HL-60/S4 (cell line): ENCODE measurements at regions not wholly inside any gene's neighbourhood (a gene's known extent, or its start where the extent isn't known, plus 50 kb on each side); places are given as distances from the start of the nearest gene placed in this dataset.

Experiments
- in situ Hi-C: fragments of 300-500 bp; cut with MboI; formaldehyde crosslinking; loops from 2 replicates; pipeline ENCODE4 v1.14.3; 2022; ENCODE audit warnings: low sequenced_read_pairs

DNA sequence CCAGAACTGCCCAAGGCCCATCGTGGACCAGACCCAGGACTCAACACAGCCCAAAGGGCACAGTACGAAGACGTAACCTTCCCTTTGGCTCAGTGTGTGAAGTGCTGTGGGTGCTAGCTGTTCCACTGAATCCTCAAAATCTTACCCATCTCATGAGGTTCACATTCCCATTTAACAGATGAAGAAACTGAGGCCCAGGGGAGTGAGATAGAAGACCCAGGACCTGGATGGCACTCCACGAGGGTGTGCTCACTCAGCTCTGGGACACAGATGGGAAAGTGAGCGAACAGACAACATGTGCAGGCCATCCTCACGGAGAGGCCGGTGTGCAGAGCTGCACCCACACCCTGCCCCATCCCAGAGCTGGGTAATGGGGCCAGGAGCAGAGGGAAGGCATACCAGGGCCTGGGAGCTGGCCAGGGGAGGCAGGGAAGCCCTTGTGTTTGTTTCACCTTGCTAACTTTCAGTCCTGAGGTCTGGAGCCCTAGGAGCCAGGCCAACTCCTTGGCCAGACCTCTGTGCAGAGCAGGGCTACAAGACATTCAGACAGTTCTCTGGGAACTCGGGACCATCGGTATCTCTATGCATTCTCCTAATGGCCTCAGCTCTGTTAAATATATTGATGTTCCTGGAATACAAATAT, 100.3 kb upstream of the ZMIZ1 start:
- in situ Hi-C loops: no loop called here

DNA sequence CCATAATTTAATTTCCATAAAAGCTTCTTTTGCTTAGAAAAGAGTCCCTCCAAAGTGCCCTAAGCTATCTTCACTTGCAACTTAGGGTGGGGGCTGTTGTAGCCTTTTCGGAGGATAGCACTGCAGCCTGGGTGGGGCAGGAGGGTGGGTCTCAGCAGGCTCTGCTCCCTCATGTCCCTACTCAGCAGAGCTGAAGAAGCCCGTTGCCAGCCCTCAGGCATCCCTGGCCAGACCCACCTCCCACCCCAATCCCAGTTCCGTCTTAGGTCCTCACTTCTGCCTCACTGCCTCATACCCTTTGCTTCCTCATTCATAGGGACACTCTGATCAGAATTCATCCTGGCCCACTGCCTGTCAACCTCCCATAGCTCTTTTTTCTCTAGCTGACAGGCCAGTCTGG, 99.8 kb upstream of the ZMIZ1 start:
- in situ Hi-C loops: no loop called here

DNA sequence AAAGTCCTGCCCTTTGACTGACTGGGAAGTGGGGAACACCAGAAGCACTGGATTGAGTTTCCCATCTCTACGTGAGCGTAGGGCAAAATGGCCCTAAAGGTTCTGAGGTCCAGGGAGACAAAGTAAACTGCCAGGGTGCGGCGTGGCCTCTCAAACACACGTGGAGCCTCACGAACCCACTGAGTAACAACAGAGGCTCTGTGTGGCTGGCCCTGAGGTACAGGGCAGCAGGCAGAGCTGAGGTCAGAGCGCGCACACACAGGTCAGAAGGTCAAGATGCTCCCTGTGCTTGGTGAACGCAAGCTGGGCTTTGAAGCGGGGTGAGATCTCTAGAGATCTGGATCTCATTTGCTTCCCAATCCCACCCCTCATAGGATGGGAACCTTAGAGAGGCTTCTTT, 99.0 kb upstream of the ZMIZ1 start:
- in situ Hi-C loops: no loop called here

DNA sequence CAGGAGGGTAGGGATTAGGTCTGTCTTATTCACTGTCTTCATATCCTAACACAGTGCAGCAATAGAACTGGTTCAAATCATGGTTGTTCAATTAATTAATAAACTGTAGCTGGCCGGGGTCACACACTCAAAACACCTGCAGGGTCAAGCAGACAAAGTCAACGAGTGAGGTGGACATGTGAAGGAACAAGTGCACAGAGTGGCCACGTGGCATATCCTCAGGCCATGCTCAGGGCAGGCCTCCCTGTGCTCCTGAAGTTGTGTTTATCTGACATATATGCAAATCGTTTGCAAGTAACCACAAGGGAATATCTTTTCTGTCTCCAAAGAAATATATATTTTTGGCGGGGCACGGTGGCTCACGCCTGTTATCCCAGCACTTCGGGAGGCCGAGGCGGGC, 98.5 kb upstream of the ZMIZ1 start:
- in situ Hi-C loops: no loop called here

DNA sequence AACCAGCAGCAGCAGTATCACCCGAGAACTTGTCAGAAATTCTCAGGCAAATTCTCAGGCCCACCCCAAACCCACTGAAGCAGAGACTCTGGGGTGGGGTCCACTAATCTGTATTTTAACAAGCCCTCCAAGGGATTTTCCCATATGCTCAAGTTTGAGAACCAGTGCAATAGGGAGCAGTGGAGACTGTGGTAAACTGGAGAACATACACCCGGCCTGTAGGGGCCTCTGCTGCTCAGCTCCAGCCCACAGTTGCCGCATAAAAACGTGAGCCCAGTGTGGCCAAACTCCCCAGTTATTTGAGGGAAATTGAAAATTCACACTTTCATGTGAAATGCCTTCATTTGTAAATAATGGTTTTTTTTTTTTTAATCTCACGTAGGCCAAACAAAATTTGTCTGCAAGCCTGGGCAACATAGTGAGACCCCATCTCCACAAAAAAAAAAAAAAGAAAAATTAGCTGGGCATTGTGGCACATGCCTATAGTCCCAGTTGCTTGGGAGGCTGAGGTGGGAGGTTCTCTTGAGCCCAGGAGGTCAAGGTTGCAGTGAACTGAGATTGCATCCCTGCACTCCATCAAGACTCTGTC, 97.6 kb upstream of the ZMIZ1 start:
- in situ Hi-C loops: no loop called here

DNA sequence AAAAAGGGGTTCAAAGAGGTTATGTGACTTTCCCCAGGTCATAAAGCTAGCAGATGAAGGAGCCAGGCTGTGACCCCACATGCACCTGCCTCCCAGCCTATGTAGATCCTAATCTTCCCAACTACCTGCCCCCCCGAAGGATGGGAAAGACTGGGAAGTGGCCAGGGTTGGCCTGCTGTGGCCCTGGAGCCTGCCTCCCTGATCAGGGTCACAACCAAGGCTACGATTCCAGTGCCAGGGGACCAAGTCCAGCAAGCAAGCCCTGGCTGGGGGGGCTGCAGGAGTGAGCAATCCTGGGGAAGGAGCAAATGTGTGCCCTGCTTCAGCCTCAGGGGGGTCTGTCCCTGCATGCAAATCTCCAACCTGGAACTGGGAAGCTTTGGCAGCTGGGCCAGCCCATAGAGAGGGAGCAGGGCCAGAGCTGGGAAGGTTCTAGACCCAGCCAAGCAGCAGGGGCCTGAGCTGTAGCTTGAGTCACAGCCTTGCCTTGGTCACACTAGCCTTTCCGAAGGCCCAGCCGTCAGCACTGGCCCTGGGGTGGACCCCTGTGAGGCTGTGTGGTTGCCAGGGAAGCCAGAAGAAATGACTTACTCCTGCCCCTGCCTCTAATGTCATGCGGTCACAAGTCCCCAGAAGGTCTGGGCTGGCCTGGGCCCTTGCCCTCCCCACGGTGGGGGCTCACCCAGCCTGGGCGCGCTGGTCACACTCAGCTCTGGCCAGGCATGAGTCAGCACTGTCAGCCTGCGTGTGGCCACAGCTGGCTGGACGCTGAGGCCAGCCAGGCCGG, 96.4 kb upstream of the ZMIZ1 start:
- in situ Hi-C loops: no loop called here

DNA sequence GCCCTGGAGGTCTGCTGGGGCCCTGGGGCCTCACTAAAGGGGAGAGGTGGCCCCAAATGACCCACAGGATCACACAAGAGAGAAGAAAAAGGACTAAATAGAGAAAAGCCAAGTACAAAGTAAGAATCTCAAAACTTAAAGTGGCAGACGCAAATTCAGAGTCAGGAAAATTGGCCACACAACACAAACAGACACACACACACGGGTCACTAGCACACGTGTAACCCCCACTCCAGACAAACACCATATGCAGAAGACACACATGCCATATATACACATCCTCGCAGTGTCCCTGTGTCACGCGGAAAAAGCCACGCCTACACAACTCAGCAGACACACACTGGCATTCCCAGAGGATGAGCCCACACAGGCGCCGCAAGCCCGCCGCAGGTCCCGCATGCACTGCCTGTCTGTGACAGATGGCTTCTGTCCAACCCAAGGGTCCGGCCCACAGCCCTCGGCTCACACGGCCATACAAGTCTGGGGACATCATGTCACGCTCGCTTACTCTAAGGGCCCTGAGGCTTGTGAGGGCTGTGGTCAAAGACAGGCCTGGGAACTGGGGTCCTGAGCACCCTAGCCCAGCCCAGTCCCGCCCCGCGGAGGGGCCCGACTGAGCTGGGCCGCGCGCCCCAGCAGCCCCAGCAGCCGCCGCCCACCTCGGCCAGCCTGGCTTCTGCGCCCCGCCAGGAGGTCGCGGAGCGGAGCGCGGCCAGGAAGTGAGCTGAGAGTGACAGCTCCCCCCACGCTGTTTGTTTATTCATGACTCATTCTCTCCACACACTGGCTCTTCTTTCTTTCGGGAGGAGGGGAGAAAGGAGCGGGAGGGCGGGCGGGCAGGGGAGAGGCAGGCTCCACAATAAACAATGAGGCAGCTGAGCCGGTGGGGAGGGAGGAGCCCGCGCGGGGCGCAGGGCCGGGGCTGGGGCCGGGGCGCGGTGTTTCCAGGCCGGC, 95.5 kb upstream of the ZMIZ1 start:
- in situ Hi-C loops: no loop called here

DNA sequence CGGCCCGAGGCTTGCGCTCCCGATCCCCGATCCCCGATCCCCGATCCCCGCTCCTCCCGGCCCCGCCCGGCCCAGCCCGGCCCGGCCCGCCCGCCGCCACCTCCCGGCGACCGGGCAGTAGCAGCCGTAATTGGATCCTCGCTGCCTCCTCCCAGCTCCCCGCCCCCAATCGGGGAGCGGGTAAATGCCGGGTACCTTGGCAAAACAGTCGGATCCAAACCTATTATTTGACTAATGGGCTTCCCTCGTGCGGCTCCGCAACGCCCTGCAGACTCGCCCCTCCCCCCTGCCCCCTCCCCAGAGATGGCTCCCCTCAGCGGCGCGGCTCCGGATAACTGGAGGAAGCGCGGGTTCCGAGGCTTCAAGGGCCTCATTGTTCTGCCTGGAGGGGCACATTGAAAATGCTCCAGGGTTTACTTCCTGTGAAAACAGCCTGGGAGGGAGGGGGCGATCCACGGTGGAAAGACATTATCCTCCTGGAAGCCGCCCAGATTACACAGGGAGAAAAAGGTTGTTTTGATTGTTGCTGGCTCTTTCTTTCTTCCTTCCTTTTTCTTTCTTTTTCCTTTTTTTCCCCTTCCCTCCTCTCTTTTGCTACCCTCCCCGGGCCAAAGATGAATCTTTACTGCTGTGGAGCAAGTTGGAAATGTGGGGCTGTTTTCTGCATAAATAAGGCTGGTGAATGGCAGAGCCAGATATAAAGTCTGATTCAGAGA, 94.7 kb upstream of the ZMIZ1 start:
- in situ Hi-C loops: no loop called here

DNA sequence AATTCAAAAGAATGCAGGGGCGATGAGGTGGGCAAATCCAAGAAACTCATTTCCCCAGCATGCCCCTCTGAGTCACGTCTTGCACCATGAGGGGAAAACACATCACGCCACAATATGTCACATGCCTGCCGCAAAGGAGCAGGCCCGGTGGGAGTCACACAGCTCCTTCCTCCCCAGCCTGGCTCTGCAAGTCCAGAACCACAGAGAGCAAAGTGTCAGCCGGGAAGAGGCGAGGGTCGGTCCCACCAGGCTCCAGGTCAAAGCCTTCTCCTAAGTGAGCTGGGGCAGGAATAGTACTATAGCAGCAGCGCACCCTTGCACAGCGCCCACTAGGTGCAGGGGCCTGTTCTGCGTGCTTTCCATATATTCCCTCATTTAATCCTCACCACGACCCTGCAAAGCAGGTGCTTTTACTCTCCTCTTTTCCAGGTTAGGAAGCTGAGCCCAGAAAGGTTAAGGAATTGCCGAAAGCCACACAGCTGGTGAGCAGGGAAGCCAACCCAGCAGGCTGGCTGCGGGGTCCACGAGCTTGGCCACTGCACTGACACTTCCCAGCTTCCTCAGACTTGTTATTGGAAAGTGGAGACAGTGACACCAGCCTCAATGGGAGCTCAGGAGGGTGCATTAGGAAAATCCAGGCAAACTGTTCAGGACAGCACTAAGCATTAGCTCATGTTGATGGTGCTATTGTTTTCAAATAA, 94.0 kb upstream of the ZMIZ1 start:
- in situ Hi-C loops: no loop called here

DNA sequence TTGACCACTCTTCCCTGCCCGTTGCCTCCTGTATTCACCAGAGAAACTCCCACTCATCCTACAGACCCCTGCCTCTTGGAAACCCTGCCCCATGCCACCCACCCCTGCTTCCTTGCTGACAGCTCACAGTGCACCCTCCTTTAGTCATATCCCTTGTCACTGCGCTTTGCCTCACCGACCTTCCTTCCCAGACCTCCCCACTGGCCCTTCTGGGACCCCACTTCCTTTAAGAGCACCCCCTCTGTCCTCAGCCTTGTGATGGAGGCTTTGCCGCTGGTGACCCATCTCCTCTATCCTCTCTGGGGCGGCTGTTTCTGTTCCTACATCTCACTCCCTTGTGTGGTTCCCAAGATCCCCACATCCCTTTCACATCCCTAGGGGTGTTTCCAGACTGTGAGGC, 92.8 kb upstream of the ZMIZ1 start:
- in situ Hi-C loops: no loop called here

DNA sequence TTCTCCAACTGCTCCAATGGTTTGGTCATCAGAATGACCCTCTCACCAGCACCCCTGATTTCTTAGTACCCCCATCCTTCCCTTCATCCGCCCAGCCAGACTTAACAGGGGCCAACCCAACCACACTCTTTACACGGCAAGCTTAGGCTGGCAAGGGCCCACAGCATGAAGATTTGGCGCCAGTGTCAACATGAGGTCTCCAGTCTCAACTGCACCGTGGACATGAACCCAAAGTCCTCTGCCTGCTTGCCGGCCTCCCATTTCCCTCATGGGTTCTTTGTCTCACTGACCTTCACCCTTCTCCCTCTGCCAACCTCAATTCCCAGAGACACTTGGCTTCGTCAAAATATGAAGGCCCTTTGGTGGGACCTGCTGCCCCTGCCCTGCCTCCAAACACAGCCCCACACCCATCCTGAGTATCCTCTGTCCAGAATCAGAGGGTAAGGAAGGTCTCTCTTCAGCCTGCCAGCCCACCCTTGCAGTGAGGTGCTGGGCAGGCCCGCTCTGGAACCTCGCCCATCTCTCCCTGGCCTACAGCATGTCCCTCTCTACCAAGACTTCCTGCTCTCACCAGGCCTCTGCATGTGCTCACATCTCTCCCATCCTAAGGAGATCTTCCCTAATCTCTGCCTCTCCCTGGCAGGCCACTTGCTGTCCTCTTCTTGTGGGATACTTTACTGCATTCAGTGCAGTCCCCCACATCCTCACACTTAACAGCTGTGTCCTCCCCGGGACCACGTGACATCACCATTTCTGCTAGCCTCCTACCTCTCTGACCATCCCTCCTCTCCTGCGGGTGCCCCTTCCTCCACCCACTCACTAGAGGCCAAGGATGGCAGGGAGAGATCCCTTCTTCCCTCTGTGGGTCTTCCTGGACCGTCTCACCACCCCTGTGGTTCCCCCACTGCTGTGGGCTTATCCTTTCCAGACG, 91.7 kb upstream of the ZMIZ1 start:
- in situ Hi-C loops: no loop called here

DNA sequence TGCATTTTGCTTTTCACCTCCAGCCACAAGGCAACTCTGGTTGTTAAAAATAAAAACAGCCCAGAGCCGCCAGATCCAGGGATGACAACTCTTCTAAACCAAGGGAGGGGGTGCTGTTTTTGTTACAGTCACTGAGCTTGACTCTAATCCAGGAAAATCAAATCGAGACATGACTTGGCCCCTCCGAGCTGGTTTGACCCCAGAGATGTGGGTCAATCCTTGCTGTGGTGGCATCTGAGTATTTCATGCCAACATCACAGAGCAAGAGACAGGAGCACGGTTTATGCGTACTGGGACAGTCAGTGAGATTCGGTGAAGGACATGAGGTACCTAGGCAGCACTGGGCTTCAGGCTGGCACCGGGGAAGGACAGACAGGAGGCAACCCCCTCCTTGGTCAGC, 88.8 kb upstream of the ZMIZ1 start:
- in situ Hi-C loops: no loop called here

DNA sequence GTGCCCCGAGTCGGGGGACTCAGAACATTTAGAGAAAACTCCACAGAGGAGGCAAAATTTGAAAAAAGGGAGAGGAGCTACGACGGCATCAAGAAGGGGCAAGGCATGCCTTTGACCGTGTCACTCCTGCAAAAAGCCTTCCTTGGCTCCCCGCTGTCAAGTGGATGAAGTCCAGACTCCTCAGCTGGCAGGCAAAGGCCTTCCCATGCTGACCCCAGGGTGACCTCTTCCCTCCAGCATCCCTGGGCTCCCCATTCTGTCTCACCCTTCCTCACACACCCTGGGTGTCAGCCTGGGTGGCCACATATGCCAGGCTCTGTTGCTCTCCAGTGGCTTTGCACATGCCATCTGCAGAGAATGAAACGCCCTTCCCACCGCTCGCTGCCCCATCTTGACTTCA, 88.4 kb upstream of the ZMIZ1 start:
- in situ Hi-C loops: no loop called here

DNA sequence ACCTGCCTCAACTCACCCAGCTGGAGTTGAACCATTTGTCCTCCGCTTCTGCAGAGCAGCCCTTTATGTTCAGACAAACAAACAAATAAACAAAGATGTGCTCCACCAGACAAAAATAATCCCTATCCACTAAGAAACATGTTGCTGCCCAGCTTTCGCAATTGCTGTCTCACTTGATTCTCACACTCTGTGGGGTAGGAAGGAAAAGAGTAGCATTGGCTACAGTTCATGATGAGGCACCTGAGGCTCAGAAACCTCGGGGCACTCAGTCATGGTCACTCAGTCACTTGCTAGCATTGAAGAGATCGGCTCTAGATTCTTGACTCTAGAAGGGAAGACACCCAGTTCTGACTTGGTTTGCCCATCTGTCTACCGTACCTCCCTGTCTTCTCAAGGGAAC, 88.0 kb upstream of the ZMIZ1 start:
- in situ Hi-C loops: no loop called here

DNA sequence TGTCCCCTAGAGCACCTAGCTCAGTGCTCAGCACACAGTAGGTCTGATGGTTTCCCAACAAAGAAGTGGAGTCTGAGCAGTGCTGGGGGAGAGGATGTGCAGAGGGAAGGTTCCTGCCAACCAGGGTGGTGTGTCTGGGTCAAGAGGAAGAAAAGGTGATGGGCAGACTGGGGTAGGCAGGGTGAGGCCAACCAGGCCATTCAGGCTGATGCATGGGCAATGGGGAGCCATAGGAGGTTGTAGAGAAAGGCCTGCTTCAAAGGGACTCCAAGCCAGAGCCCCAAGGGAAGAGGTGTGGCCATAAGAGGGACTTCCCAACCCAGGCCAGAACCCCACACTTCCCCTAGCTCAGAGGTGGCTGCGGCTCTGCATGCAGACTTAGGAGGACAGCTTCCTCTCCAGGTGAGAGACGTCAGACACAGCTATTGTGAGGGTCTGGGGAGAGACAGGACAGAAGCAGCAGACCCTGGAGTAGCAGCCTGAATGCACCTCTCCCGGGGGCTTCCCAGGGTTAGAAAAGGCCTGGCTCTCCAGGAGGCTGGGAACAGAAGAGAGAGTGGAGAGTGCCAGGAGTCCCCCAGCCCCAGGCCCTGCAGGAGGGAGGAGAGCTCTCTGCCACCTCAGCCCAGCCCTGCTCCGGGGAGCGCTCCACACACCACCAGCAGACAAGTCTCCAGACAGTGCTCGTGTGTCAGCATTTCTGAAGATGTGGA, 87.4 kb upstream of the ZMIZ1 start:
- in situ Hi-C loops: no loop called here

DNA sequence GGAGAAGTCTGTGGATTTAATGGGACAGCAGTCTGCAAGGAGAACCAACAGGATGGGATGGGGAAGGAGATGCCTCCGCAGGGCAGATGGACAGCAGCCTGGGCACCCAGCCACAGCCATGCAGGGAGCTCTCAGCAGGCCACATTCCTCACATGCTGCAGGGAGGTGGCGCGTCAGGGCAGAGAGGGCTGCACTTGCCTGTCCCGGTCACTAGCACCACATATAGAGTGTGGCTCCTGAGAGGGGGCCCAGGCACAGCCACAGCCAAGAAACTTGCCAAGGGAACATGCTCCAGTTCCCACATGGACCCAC, 86.8 kb upstream of the ZMIZ1 start:
- in situ Hi-C loops: no loop called here

DNA sequence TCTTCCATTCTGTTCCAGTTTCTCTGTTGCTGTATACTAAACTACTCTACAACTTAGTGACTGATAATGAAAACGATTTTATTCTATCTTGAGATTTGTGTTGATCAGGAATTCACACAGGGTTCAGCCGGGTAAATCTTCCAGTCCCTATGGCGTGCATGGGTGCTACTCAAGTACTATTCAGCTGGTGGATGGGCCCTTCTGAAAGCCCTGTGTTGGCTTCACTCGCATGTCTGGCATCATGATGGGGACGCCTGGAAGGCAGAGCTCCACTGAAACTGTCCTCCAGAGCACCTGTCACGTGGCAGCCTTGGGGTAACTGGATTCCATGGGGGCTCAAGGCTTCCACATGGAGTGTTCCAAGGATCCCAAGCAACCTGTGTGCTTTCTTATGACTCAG, 86.0 kb upstream of the ZMIZ1 start:
- in situ Hi-C loops: no loop called here

DNA sequence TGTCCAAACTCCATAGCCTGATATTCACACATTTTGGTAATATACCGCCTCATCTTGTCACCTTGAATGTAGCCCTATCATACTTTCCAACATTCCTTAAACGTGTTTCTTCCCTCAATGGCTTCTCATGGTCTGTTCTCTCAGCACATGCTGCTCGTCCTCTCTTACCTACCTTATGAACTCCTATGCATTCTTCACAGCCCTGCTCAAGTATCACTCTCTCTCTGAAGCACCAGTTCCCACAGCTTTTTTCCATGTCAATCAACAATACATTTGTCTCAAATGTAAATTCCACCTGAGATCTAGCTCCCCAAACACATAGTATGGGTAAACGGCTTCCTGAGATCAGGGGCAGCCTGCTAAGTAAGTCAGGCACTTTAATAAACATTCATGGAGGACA, 85.2 kb upstream of the ZMIZ1 start:
- in situ Hi-C loops: no loop called here
